ENCODE measurements at regions not wholly inside any gene's neighbourhood (a gene's known extent, or its start where the extent isn't known, plus 50 kb on each side); places are given as distances from the start of the nearest gene placed in this dataset.

- TF ChIP-seq POLR2A (IDR thresholded peaks at IDR 0.05; ENCODE audit: low read depth, low read length): no peak
- TF ChIP-seq POLR2AphosphoS5 (IDR thresholded peaks at IDR 0.05; ENCODE audit: low read depth, low read length): no peak
- TF ChIP-seq TAF1 (IDR thresholded peaks at IDR 0.05; ENCODE audit: borderline replicate concordance, low read depth, low read length): no peak
Observed at GRCh38 chr5:158074597-158074991, 215.6 kb upstream of the CLINT1 start.

All from GM12892 (cell line).